NCI-H748 (cell line): ENCODE measurements at regions not wholly inside any gene's neighbourhood (a gene's known extent, or its start where the extent isn't known, plus 50 kb on each side); places are given as distances from the start of the nearest gene placed in this dataset.
"Not testable (repeated sequence)": the region's sequence is repeated elsewhere in the genome, so short reads cannot be mapped to it uniquely, and the experiment has no call there.

ENCODE experiments used
- DNase-seq: peaks from one replicate; lab custom pipeline; 2025; ENCODE audit not compliant: unreplicated experiment; lab: John Stamatoyannopoulos, UW

DNA sequence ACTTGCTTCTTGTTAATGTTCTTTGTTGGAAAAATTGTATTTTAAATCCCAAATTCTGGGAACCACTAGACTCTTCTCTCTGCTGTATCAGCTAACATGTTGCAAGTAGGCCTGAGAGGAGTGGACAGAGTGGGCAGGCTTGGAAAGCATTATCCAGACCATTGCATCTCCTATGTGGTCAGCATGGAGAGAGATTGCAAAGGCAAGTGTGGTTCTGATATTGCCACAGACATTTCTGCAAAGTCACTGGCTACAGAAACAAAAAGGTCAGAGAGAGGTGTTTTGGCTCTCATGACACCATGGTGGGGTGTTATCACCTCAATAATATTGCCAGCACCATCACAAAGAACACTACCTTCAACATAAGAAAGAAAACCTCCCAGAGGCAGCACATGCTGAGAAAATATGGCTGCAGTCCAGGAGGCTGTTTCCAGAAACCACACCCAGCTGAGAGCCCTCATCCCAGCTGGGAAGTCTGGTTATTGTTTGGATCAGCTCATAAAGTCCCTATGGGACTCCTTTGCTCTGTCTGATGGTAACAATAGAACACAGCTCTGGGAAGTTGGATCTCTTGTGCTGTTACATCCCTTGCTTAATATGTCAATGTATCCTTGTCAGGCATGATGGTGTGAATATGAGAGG, 78.2 kb upstream of the TBX18 start:
- no peak for DNase-seq

DNA sequence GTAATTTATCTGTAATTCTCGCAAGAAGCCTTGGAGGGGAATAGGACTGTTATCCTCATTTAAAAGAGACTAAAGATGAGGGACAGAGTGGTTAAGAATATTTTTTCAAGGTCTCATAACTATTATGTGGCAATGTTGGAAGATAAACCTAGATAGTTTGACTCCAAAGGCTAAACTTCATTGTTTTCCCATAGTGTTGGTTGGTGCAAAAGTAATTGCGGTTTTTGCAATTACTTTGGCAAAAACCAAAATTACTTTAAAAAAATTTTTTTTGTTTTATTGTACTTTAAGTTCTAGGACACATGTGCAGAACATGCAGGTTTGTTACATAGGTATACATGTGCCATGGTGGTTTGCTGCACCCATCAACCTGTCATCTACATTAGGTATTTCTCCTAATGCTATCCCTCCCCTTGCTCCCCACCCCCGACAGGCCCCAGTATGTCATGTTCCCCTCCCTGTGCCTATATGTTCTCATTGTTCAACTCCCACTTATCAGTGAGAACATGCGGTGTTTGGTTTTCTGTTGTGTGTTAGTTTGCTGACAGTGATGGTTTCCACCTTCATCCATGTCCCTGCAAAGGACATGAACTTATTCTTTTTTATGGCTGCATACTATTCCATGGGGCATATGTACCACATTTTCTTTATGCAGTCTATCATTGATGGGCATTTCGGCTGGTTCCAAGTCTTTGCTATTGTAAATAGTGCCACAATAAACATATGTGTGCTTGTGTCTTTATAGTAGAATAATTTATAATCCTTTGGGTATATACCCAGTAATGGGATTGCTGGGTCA, 72.9 kb upstream of the TBX18 start:
- not testable (repeated sequence) for DNase-seq

DNA sequence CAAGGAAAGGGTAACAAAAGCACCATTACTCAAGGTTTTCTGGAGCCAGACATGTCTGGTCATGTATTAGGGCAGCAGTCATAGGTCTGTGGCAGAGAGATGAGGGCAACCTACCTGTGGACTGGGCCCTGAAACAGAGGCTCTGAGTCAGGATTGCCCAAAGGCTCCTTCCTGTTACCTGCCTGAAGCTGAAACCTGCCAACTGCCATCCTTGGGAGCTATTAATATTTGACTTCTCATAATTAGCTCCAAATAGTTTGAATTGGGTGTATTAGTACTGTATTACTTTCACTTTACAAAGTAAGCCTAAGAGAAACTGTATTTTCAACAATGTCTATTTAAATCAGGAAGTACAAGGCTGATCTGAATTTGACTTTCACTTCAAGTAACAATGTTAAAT, 72.0 kb upstream of the TBX18 start:
- DNase-seq: no peak

DNA sequence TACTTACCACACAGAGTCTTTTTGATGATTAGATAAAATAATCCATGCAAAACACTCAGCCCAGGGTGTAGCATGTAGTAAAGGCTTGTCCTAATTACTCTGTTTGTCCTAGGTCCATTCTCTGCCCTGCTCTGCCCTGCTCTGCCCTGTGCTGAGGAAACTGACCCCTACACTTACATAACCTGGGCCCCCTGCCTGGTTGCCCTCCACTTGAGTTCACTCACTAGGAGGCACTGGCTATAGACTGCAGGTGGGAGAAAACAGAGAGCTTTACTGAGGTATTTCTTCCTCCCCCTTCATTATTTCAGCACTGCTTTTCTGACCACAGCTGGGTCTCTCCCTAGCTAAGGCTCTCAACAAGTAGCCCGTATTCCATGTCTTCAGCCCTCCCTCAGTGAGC, 70.9 kb upstream of the TBX18 start:
- DNase-seq: no peak

DNA sequence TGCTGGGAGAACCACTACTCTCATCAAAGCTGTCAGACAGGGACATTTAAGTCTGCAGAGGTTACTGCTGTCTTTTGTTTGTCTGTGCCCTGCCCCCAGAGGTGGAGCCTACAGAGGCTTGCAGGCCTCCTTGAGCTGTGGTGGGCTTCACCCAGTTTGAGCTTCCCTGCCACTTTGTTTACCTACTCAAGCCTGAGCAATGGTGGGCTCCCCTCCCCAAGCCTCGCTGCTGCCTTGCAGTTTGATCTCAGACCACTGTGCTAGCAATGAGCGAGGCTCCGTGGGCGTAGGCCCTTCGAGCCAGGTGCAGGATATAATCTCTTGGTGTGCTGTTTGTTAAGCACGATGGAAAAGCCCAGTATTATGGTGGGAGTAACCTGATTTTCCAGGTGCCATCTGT, 67.5 kb upstream of the TBX18 start:
- DNase-seq: not testable (repeated sequence)

DNA sequence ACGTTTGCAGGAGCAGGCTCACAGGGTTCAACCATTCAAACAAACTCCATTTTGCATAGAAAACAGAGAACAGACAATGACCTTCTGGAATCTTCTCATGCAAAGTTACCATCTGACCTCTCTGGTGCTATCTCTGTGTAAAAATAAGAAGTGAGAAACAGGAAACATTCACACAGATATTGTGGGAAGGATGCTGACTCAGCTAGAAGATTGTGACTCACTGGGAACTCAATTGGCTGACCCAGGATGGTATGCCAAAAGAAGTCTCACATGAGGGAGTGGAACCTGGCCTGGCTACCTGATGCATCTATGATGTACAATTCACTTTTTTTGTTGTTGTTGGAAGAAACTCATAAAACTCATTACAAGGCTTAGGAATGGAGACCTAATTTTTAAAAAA, 61.1 kb upstream of the TBX18 start:
- no peak for DNase-seq

DNA sequence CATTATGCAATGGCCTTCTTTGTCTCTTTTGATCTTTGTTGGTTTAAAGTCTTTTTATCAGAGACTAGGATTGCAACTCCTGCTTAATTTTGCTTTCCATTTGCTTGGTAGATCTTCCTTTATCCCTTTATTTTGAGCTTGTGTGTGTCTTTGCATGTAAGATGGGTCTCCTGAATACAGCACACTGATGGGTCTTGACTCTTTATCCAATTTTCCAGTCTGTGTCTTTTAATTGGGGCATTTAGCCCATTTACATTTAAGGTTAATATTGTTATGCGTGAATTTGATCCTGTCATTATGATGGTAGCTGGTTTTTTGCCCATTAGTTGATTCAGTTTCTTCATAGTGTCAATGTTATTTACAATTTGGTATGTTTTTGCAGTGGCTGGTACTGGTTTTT, 56.9 kb upstream of the TBX18 start:
- DNase-seq: not testable (repeated sequence)

DNA sequence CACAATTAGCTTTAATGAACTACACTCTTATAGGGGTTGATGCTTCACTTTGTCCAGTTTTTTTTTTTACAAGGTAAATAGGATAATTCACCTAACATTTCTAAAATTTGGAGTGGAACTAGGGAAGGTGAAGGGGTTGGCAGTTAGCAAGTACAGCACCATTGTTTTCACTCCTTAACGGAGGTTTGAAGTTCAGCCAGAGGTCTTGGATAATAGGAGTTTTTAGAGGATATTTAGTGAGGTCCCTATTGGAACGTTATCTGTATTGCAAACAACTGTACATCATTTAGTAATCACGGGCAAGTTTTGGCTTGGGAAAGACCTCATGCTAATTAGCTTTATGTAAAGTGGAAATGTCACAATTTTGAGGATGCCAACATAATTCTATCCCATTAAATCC, 52.3 kb upstream of the TBX18 start:
- no peak for DNase-seq

DNA sequence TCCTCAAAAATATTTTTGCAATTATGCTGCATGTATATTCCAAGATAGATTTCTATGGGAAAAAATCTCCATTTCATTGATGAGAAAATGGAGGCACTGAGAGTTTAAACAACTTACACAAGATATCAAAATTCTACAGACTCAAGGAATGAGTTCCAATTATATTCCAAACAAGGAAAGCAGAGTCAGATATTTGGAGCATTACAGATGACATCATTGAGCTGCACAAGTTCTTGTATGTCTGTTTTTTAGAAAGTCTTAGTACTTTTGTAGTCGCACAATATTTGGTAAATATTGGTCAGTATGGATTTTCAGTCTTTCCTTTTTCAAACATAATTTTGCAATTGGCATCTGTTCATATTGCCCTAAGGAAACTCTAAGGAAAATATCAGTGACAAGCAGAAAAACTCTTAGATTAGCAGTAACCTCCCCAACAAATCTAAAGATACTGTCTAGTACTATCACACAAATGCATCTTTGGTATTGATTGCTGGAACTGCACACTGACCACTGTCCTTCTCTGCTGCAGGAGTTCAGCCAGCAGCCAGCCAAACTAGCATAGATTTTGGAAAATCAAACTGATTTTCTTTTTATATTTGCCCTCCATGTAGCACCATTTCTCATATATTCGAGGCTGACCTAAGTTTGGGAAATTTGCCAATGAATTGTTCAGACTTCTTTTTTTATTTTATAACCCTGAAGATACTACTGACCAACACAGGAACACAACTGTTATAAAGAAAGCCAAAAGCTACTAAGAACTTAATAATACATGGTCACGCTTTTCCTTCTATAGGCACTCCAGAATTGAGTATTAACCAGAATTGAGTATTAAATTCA, 51.7 kb upstream of the TBX18 start:
- no peak for DNase-seq
